DND-41 (cell line): ENCODE measurements at regions not wholly inside any gene's neighbourhood (a gene's known extent, or its start where the extent isn't known, plus 50 kb on each side); places are given as distances from the start of the nearest gene placed in this dataset.

Source experiments
- EZH2 ChIP-seq: IDR thresholded peaks from 3 replicates; pipeline ENCODE4 v1.6.1; 2012; ENCODE audit warnings: borderline replicate concordance, low read depth, mild to moderate bottlenecking, moderate library complexity, low read length, inconsistent platforms; ENCODE audit not compliant: severe bottlenecking
- TF ChIP-seq, protein P1 (sequence below): IDR thresholded peaks from 2 replicates; pipeline ENCODE4 v1.5.1; 2012; ENCODE audit warnings: borderline replicate concordance, low read length, moderate library complexity, mild to moderate bottlenecking; ENCODE audit not compliant: poor library complexity, severe bottlenecking; ENCODE audit errors: extremely low read depth

GRCh38 chr12:131312793-131313545 lies 359.3 kb downstream of the ADGRD1 start:
- TF ChIP-seq, protein P1, sequence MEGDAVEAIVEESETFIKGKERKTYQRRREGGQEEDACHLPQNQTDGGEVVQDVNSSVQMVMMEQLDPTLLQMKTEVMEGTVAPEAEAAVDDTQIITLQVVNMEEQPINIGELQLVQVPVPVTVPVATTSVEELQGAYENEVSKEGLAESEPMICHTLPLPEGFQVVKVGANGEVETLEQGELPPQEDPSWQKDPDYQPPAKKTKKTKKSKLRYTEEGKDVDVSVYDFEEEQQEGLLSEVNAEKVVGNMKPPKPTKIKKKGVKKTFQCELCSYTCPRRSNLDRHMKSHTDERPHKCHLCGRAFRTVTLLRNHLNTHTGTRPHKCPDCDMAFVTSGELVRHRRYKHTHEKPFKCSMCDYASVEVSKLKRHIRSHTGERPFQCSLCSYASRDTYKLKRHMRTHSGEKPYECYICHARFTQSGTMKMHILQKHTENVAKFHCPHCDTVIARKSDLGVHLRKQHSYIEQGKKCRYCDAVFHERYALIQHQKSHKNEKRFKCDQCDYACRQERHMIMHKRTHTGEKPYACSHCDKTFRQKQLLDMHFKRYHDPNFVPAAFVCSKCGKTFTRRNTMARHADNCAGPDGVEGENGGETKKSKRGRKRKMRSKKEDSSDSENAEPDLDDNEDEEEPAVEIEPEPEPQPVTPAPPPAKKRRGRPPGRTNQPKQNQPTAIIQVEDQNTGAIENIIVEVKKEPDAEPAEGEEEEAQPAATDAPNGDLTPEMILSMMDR = no peak
- no peak for TF ChIP-seq EZH2
